GM12872 (cell line): ENCODE measurements at regions not wholly inside any gene's neighbourhood (a gene's known extent, or its start where the extent isn't known, plus 50 kb on each side); places are given as distances from the start of the nearest gene placed in this dataset.

Experiments
- CTCF ChIP-seq: IDR thresholded peaks from 3 replicates; pipeline ENCODE4 v1.5.1; 2011; ENCODE audit warnings: low read depth, mild to moderate bottlenecking, low read length, moderate library complexity; ENCODE audit not compliant: insufficient read depth

- no peak for TF ChIP-seq CTCF
Measured at GRCh38 chr5:62184444-62184843, 121.6 kb upstream of the KIF2A start.

DNA sequence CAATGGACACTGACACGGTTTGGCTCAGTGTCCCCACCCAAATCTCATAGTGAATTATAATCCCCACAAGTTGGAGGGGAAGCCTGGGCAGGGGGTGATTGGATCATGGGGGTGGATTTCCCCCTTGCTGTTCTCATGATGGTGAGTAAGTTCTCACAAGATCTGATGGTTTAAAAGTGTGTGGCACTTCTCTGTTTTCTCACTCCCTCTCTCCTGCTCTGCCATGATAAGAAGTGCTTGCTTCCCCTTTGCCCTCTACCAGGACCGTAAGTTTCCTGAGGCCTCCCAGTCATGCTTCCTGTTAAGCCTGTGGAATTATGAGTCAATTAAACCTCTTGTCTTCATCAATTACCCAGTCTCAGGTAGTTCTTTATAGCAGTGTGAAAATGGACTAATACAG lies 115.8 kb upstream of the KIF2A start:
- no peak for TF ChIP-seq CTCF

DNA sequence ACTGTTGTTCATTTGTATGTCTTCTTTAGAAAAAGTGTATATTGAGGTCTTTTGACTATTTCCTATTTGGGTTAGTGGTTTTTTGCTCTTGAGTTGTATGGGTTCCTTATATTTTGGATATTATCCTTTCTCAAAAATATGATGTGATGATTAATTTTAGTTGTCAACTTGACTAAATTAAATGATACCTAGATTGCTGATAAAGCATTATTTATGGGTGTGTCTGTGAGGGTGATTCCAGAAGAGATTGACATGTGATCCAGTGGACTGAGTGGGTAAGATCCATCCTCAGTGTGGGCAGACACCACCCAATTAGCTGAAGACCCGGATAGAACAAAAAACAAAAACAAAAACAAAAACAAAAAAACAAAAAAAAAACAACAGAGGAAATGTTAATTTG lies 115.1 kb upstream of the KIF2A start:
- no peak for TF ChIP-seq CTCF

GRCh38 chr5:62192958-62193357 lies 113.0 kb upstream of the KIF2A start:
- no peak for TF ChIP-seq CTCF

DNA sequence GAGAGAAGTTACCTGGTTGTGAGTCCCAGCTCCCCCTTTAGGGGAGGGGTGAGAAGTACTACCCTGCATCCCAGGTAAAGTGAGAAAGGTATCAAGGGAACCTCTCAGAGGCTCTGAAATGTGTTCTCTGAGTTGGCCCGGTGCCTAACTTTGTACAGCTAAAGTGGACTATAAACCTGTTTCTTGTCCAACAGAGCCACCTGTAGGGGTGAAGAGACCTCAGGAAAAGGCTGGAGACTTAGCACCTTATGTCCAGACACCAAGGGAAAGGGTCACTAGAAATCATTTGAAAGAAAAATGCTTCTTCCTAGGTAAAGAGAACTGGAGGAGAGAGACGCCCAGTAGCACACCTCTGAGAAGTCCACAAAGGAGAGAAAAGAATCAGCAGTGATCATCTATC lies 108.3 kb upstream of the KIF2A start:
- no peak for TF ChIP-seq CTCF

DNA sequence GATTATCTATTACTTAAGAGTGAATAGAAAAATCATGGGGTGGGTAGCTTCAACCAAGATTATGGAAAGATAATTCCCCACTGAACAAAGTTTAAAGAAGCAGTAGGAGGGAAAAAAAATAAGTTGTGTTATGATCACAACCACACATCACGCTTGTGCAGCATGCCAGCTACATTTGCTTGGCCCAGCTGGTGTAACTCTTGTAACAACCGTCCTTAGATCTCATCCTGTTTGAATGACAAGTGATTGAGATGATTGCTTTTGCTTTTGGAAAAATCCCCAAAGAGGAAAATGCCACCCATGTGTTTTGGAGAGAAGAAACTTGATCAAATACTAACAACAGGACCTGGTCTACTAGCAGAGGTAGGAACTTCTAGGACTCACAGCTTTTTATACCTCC lies 107.6 kb upstream of the KIF2A start:
- no peak for TF ChIP-seq CTCF

- TF ChIP-seq CTCF, result no peak
Measured at GRCh38 chr5:62199792-62200716, 106.0 kb upstream of the KIF2A start.
